Heart right ventricle (tissue), 16 donors: ENCODE measurements at regions not wholly inside any gene's neighbourhood (a gene's known extent, or its start where the extent isn't known, plus 50 kb on each side); places are given as distances from the start of the nearest gene placed in this dataset.

Experiments
- ATAC-seq, 8 donors: fragments of 200-7000 bp; cut with Tn5 transposase; one replicate each; pipeline ENCODE4 v1.9.1; 2020; ENCODE audit warnings: mild to moderate bottlenecking in 8 of 8, moderate library complexity in 8 of 8, moderate number of reproducible peaks in 1 of 8
- DNase-seq, 2 donors: peaks; one replicate each; pipeline ENCODE4 v3.0.0-alpha.2; 2020
- H3K27ac ChIP-seq, 10 donors: fragments of 200-600 bp; sonication (generic) in 2 of 10; one replicate each; pipeline versions ENCODE4 v1.5.0 to v1.8.0; 2020 to 2022; ENCODE audit warnings: mild to moderate bottlenecking in 3 of 10
- H3K27me3 ChIP-seq, 7 donors: fragments of 200-600 bp; one replicate each; pipeline ENCODE4 v1.8.0; 2021 to 2022; ENCODE audit warnings: mild to moderate bottlenecking in 2 of 7
- H3K36me3 ChIP-seq, 9 donors: fragments of 200-600 bp; sonication (generic) in 1 of 9; one replicate each; pipeline versions ENCODE4 v1.5.0 to v1.8.0; 2020 to 2022; ENCODE audit warnings: mild to moderate bottlenecking in 2 of 9
- H3K4me1 ChIP-seq, 9 donors: fragments of 200-600 bp; sonication (generic) in 1 of 9; one replicate each; pipeline versions ENCODE4 v1.5.0 to v1.8.0; 2020 to 2022; ENCODE audit warnings: mild to moderate bottlenecking in 4 of 9
- H3K4me3 ChIP-seq, 10 donors: fragments of 200-600 bp; sonication (generic) in 2 of 10; one replicate each; pipeline versions ENCODE4 v1.5.0 to v1.8.0; 2020 to 2022; ENCODE audit warnings: mild to moderate bottlenecking in 7 of 10, moderate library complexity in 2 of 10
- H3K9me3 ChIP-seq, 11 donors: fragments of 200-600 bp in 10 of 11; sonication (generic) in 2 of 11; one replicate each; pipeline versions ENCODE4 v1.5.0 to v1.8.0; 2013 to 2022; ENCODE audit warnings: mild to moderate bottlenecking in 2 of 11, control low read depth in 1 of 11, moderate library complexity in 1 of 11
- CTCF ChIP-seq, 9 donors: fragments of 200-600 bp; sonication (generic) in 2 of 9; IDR thresholded peaks; one replicate each; pipeline versions ENCODE4 v1.5.0 to v1.8.0; 2021 to 2022; ENCODE audit warnings: antibody characterized with exemption in 9 of 9, mild to moderate bottlenecking in 5 of 9, moderate library complexity in 1 of 9
- WGBS, 2 donors: extraction: QIAGEN DNeasy Blood & Tissue Kit; methylation state at CpG; one replicate each; pipeline ENCODE4 v1.1.7; 2013; ENCODE audit warnings: inconsistent platforms in 1 of 2; 5-methylcytosine and 5-hydroxymethylcytosine counted together
- intact Hi-C, 10 donors: fragments of 100-400 bp; cut with DNase I; formaldehyde crosslinking; loops; one replicate each; pipeline versions ENCODE4 v1.11.1 to v1.14.2; 2022
- donor health status: Arrhythmogenic right ventricular cardiomyopathy.
- donor health status: ischemic (EF 13 %, LVEDD 7.1; RV severe dilation, severe dysfunction).
- donor health status: healthy with polysubstance abuse.
- donor health status: DM: no; HTN: yes; CAD: no.
- donor health status: DM: no; HTN: no; CAD: no.
- donor health status: ischemic (EF 25% LVEDD 6.9; RV normal size, moderate dysfunction).
- donor health status: ischemic (EF 25% LVEDD 5.7; RV mildly dilated, moderate dysfunction).
- donor health status: healthy.
- donor health status: DM: yes; HTN: yes; CAD: no.
- donor health status: Ischemic cardiomyopathy.
- donor health status: ischemic (EF 35%, LVEDD 5.7; RV mildly dilated, moderate dysfunction).
- donor health status: nonischemic (EF 11% LVEDD 7.7; RV severe dilation, severe dysfunction).
- donor health status: DM: yes; HTN: yes; CAD: no.
- donor health status: PGD.
- donor health status: ischemic (EF 29% LVEDD 5.4; RV normal size, mild dysfunction).
- donor health status: nonischemic (EF 23%, LVEDD 6.1; RV moderate dilation, normal function).

GRCh38 chr3:68441054-68441453, 491.3 kb downstream of the TAFA4 start:
- TF ChIP-seq CTCF (IDR thresholded peaks at IDR 0.05) = no peak
- no peak for ATAC-seq
- peaks cover 0 to 4% (median 0%) of the 10 kb centered on the region in 11 donors for H3K9me3 ChIP-seq
- DNase-seq = no peak
- 68 to 75% methylated on average over 1 of the region's 1 CpG for WGBS, 2 donors
- no peaks in the 10 kb centered on the region for H3K27me3 ChIP-seq
- no peak overlapping the region for H3K27ac ChIP-seq
- intact Hi-C loops = no loop called here
- no peaks in the 10 kb centered on the region for H3K36me3 ChIP-seq
- H3K4me1 ChIP-seq = no peaks in the 10 kb centered on the region
- no peak overlapping the region for H3K4me3 ChIP-seq

DNA sequence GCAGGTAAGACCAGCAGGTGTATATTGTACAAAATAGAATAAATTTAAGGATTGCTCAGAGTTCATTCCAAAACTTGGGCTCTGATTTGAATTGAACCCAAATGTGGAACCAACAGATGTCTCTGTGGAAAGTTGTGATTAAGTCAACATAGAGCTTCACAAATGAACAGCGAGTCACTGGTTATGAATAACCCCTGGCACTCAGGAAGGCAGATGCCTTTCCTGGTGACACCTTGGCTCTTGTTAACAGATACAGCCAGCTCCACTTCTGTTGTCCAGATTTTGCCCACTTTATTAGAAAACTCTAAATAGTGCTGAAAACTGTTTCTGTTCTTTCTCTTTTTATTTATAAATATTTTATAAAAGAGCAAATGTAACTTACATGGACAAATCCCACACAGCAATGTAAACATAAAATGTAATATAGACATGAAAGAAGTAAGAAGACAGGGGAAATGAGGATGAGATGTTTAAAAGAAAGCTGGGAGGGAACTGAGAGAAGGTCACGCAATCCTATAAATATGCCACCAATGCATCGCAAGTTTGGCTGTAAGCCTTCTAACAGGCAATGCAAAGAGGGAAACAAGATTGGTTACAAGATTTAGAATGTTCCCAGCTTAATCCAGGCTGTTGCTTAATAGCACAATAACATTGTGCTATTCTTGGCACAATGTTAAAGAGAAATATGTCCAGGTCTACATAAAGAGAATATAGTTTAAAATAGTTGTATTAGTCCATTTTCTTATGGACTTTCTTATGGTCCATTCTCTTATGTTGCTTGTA, 495.5 kb downstream of the TAFA4 start:
- no peak for ATAC-seq

DNA sequence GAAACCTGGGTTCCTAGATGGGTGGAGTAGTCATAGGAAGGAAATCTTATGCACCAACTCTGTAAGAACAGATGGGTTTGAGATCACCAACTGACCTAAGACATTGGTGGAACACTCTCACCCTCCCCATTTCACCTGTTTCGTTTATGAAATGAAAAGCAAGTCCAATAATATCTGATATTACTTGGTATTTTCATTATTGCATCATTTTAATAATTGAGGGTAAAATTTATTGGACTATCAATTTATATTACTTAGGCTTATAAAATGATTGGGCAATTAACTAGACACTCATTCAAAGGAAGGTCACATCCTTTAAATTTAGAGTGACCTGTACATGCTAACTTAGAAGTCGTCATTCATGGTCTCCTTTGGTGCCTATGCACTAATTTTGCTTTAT, 503.9 kb downstream of the TAFA4 start:
- no peak for DNase-seq
- WGBS, 2 donors = 67 to 76% methylated on average over 2 of the region's 2 CpGs
- no peak for TF ChIP-seq CTCF (IDR thresholded peaks at IDR 0.05)

More for the DNA sequence above, 495.5 kb downstream of the TAFA4 start:
- Histone ChIP-seq H3K27ac (no peak overlapping the region), H3K36me3 (no peaks in the 10 kb centered on the region), H3K9me3 (peaks cover 0 to 4% (median 0%) of the 10 kb centered on the region in 11 donors), H3K4me1 (no peaks in the 10 kb centered on the region), H3K27me3 (no peaks in the 10 kb centered on the region), H3K4me3 (no peak overlapping the region)
- no peak for TF ChIP-seq CTCF (IDR thresholded peaks at IDR 0.05)
- WGBS, 2 donors = 85 to 90% methylated on average over 3 of the region's 3 CpGs
- intact Hi-C loops = no loop called here
- no peak for DNase-seq

GRCh38 chr3:68424796-68425460, 507.4 kb downstream of the TAFA4 start:
- Histone ChIP-seq H3K4me1 (no peaks in the 10 kb centered on the region), H3K4me3 (no peak overlapping the region), H3K27ac (no peak overlapping the region), H3K36me3 (no peaks in the 10 kb centered on the region), H3K9me3 (no peaks in the 10 kb centered on the region), H3K27me3 (no peaks in the 10 kb centered on the region)
- WGBS, 2 donors = 48 to 63% methylated on average over 7 of the region's 7 CpGs
- intact Hi-C loops = no loop called here
- no peak for ATAC-seq
- no peak for DNase-seq
- no peak for TF ChIP-seq CTCF (IDR thresholded peaks at IDR 0.05)

More for the DNA sequence above, 503.9 kb downstream of the TAFA4 start:
- no peak overlapping the region for H3K27ac ChIP-seq
- no peaks in the 10 kb centered on the region for H3K36me3 ChIP-seq
- ATAC-seq = no peak
- no peak overlapping the region for H3K4me3 ChIP-seq
- H3K27me3 ChIP-seq = no peaks in the 10 kb centered on the region
- intact Hi-C loops = no loop called here
- no peaks in the 10 kb centered on the region for H3K4me1 ChIP-seq
- no peaks in the 10 kb centered on the region for H3K9me3 ChIP-seq
